DOHH2 (cell line): ENCODE measurements at regions not wholly inside any gene's neighbourhood (a gene's known extent, or its start where the extent isn't known, plus 50 kb on each side); places are given as distances from the start of the nearest gene placed in this dataset.

ENCODE experiments used
- H3F3A ChIP-seq: fragments of 200-600 bp; sonication (generic), shearing (Covaris generic); 2 replicates; pipeline ENCODE4 v1.6.0; 2016; ENCODE audit warnings: antibody characterized with exemption, mild to moderate bottlenecking; ENCODE audit not compliant: control insufficient read depth, insufficient read depth
- H3K27ac ChIP-seq: fragments of 200-600 bp; sonication (generic); 2 replicates; pipeline ENCODE4 v1.5.1; 2014; ENCODE audit warnings: low read depth, mild to moderate bottlenecking, low read length, moderate library complexity
- H3K27me3 ChIP-seq: fragments of 200-600 bp; sonication (generic); 2 replicates; pipeline ENCODE4 v1.6.1; 2014; ENCODE audit warnings: mild to moderate bottlenecking, low read length, mixed read lengths; ENCODE audit not compliant: control insufficient read depth
- H3K36me3 ChIP-seq: fragments of 200-600 bp; sonication (generic); 2 replicates; pipeline ENCODE4 v1.6.1; 2014; ENCODE audit warnings: mild to moderate bottlenecking, low read length, moderate library complexity, mixed read lengths; ENCODE audit not compliant: control insufficient read depth
- H3K4me1 ChIP-seq: fragments of 200-600 bp; sonication (generic); 2 replicates; pipeline ENCODE4 v1.6.1; 2014; ENCODE audit warnings: mild to moderate bottlenecking, low read length, mixed read lengths; ENCODE audit not compliant: control insufficient read depth
- H3K4me2 ChIP-seq: fragments of 200-600 bp; sonication (generic); 2 replicates; pipeline ENCODE4 v1.6.0; 2014; ENCODE audit warnings: mild to moderate bottlenecking, low read length, moderate library complexity
- H3K4me3 ChIP-seq: fragments of 200-600 bp; sonication (generic); 2 replicates; pipeline ENCODE4 v1.5.1; 2014; ENCODE audit warnings: mild to moderate bottlenecking, low read length, mixed read lengths
- H3K79me2 ChIP-seq: fragments of 200-600 bp; sonication (generic); 2 replicates; pipeline ENCODE4 v1.6.1; 2014; ENCODE audit warnings: mild to moderate bottlenecking, low read length, mixed read lengths; ENCODE audit not compliant: control insufficient read depth
- H3K9me2 ChIP-seq: fragments of 200-600 bp; sonication (generic); replicated peaks from 2 replicates; pipeline ENCODE4 v1.6.1; 2014; ENCODE audit warnings: mild to moderate bottlenecking, low read length, mixed read lengths; ENCODE audit not compliant: control insufficient read depth
- H3K9me3 ChIP-seq: fragments of 200-600 bp; sonication (generic); 2 replicates; pipeline ENCODE4 v1.6.1; 2014; ENCODE audit warnings: antibody characterized with exemption, low read length, mixed read lengths; ENCODE audit not compliant: control insufficient read depth, insufficient read depth
- H4K20me1 ChIP-seq: fragments of 200-600 bp; sonication (generic); 2 replicates; pipeline ENCODE4 v1.6.0; 2014; ENCODE audit warnings: low read depth, mild to moderate bottlenecking, antibody characterized with exemption, low read length, moderate library complexity; ENCODE audit not compliant: control insufficient read depth, insufficient read depth
- CTCF ChIP-seq: fragments of 200-600 bp; sonication (generic); IDR thresholded peaks from one replicate; pipeline ENCODE4 v1.5.1; 2014; ENCODE audit warnings: antibody characterized with exemption, mild to moderate bottlenecking, low read depth, low read length; ENCODE audit not compliant: poor library complexity, severe bottlenecking
- EZH2phosphoT487 ChIP-seq: fragments of 200-600 bp; sonication (generic); IDR thresholded peaks from 2 replicates; pipeline ENCODE4 v1.6.1; 2017; ENCODE audit warnings: borderline replicate concordance, mild to moderate bottlenecking, antibody characterized with exemption, low read length, moderate library complexity, mixed read lengths

GRCh38 chr2:228697456-228697855 lies 516.0 kb upstream of the SPHKAP start:
- no peak overlapping the region for H3K27ac ChIP-seq
- no peak overlapping the region for H3K4me3 ChIP-seq
- H3K4me2 ChIP-seq, result no peak overlapping the region
- H3K9me3 ChIP-seq, result no peaks in the 10 kb centered on the region
- H4K20me1 ChIP-seq, result no peaks in the 10 kb centered on the region
- H3K4me1 ChIP-seq, result no peaks in the 10 kb centered on the region
- no peaks in the 10 kb centered on the region for H3K79me2 ChIP-seq
- no peaks in the 10 kb centered on the region for H3K27me3 ChIP-seq
- TF ChIP-seq EZH2phosphoT487 (no peak), CTCF (no peak)
- no peaks in the 10 kb centered on the region for H3F3A ChIP-seq
- no peaks in the 10 kb centered on the region for H3K36me3 ChIP-seq
- no peaks in the 10 kb centered on the region for H3K9me2 ChIP-seq

- TF ChIP-seq CTCF (no peak), EZH2phosphoT487 (no peak)
- Histone ChIP-seq H3K27ac (no peak overlapping the region), H3K27me3 (no peaks in the 10 kb centered on the region), H3K9me3 (no peaks in the 10 kb centered on the region), H3K79me2 (no peaks in the 10 kb centered on the region), H3K4me2 (no peak overlapping the region), H4K20me1 (no peaks in the 10 kb centered on the region), H3K4me3 (no peak overlapping the region), H3K4me1 (no peaks in the 10 kb centered on the region), H3F3A (no peaks in the 10 kb centered on the region), H3K9me2 (no peaks in the 10 kb centered on the region), H3K36me3 (no peaks in the 10 kb centered on the region)
Measured at GRCh38 chr2:228690681-228691080, 509.2 kb upstream of the SPHKAP start.

GRCh38 chr2:228689053-228689452 lies 507.6 kb upstream of the SPHKAP start:
- Histone ChIP-seq H3K9me3 (no peaks in the 10 kb centered on the region), H3K36me3 (no peaks in the 10 kb centered on the region), H3K27me3 (no peaks in the 10 kb centered on the region), H3K4me3 (no peak overlapping the region), H3K27ac (no peak overlapping the region), H3K4me2 (no peak overlapping the region), H3K4me1 (no peaks in the 10 kb centered on the region), H3K9me2 (no peaks in the 10 kb centered on the region), H3K79me2 (no peaks in the 10 kb centered on the region), H3F3A (no peaks in the 10 kb centered on the region), H4K20me1 (no peaks in the 10 kb centered on the region)
- TF ChIP-seq CTCF, result peak; percentile 35
- no peak for TF ChIP-seq EZH2phosphoT487
